NCI-H82 treated with DMSO at 0.1 percent for 48 hours (cell line): ENCODE measurements at regions not wholly inside any gene's neighbourhood (a gene's known extent, or its start where the extent isn't known, plus 50 kb on each side); places are given as distances from the start of the nearest gene placed in this dataset.

ENCODE experiments used
- DNase-seq: peaks from one replicate; lab custom pipeline; 2025; ENCODE audit not compliant: unreplicated experiment; lab: John Stamatoyannopoulos, UW

DNA sequence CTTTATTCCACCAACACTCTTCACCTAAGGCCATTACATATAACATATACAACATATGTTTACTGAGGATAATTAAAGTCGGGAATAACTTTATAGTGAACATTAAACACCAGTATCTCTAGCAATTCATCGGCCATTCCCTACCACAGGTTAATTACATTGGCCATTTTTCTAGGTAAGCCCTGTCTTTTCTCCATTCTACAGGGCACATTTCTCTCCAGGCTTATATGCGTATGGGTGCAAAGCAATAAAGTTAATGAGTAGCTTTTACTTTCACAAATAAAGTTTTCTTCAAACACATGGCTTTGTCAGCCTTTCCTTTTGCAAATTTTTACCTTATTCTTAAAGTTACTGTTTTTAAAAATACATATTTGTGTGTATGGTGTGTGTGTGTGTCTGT lies 111.9 kb upstream of the IQCM start:
- DNase-seq: no peak

DNA sequence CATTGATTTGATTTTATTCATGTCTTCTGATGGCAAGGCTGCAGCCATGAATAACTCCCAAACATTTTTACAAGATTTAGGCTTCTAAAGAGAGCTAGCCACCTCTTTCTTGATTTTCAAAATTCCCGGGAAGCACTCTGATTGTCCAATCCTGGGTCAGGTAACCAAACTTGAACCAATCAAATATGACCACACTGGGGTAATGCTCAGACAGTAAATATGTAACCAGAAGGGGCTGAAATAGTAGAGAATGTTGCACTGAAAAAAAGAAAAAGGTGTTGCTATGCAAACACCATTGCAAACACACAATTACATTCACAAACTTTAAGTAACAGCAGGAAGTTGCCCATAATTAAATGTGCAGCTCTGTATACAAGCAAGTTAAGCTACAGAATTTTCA lies 112.9 kb upstream of the IQCM start:
- DNase-seq: no peak

DNA sequence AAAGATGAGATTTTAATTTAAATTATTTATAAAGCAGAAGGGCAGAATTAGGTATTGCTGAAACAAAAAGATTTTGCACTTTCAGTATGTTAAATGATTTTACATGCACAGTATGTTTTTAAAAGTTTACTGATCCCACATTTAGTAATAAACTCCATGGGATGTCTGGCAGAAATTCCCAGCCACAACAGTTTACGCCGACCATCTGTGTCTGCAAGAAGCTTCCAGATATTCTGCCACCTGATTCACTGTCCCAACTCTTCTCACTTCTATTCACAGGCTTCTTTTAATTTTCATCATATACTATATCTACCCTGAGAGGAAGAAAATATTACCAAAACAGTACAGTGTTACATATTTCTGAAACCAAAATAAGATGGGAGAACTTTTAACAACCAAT lies 115.8 kb upstream of the IQCM start:
- DNase-seq: no peak

DNA sequence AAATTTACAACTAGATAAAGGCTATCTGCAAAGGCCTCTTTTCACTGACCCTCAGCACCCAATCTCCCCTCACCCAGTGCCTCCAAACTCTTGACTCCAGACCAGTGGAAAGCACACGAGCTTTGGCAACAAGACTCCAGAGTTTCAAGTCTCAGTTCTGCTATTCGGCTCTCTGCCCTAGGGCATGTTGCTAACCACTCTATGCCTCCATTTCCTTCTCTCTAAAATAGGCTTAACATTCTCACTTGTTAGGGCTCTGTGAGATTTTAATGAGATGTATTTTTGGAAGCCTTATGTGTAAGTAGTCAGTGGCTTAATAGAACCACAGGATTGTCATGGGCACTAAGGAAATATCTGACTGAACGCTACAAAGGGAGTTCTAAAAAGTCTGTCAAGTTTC lies 116.5 kb upstream of the IQCM start:
- DNase-seq: no peak

DNA sequence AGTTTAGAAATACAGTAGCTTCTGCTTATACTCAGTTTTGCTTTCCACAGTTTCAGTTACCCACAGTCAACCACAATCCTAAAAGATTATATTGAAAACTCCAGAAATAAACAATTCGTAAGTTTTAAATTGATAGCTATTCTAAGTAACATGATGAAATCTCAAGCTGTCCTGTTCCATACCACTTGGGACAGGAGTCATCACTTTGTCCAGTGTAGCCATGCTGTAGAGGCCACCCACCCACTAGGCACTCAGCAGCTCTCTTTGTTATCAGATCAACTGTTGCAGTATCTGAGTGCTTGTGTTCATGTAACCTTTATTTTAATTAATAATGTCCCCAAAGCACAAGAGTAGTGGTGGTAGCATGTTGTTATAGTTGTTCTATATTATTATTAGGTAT lies 117.5 kb upstream of the IQCM start:
- DNase-seq: no peak

DNA sequence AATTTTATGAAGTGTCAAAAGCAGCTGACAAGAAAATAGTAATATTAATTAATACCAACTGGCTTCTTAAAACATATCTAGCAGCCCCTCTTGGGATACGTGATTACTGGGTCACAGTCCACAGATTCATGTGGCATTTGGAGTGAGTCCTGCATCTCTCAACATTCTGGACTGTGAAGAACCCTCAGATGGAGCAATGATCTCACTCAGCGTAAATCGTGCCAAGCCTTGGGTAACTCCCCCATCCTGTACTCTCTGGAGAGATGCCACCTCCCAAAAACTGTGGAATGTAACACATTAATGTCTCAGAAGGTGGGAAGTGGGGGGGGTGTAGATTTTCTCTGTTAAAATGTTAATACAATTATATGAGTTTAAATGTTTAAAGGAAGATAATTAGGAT lies 118.2 kb upstream of the IQCM start:
- no peak for DNase-seq

DNA sequence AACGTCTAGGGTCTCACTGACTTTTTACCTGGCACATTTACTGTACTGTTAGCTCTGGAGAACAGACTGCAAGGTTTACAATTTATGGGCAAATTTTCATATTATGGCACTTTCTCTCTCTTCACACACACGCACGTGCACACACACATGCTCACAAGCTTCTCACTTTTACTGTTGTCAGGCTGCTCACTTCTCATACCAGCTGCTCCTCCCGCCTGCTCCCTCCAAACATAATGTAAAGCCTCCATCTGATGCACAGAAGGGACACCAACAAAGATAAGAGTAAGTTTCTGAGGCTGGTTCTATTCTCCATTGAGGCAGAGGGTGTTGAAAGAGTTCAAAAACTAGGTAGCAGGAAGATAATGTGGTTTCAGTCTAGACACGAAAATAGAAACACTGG lies 128.9 kb upstream of the DCLK2 start:
- no peak for DNase-seq

DNA sequence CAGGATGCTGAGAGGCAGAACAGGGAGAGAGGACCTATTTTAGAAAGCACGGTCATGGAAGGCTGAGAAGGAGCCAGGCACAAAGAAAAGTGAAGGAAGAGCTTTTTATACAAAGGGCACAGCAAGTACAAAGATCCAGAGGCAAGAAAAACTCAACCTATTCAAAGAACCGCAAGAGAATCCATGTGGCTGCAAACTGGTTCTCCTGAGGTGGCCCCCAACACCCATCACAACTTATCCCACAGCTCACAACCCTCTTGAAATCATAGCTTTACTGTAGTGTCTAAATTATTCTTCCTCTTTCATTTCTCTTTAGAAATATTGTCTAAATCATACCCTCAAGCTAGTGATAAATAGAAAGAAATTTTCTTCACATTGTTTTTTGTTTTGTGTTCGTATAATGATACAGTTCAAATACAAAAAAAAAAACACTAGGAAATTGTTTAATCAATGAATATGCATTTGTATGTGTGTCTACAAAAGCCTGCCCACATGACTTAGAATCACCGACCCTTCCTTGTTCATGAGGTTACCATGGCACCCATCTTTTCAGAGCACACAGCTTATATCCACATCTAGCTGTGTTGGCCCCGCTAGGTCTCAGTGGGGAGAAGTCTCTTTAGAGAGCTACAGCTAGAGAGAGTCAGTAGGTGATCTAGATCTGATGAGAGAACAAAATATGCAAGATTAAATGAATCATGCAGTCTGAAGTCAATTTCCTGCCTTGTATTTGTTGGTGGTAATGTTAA lies 126.9 kb upstream of the DCLK2 start:
- no peak for DNase-seq

DNA sequence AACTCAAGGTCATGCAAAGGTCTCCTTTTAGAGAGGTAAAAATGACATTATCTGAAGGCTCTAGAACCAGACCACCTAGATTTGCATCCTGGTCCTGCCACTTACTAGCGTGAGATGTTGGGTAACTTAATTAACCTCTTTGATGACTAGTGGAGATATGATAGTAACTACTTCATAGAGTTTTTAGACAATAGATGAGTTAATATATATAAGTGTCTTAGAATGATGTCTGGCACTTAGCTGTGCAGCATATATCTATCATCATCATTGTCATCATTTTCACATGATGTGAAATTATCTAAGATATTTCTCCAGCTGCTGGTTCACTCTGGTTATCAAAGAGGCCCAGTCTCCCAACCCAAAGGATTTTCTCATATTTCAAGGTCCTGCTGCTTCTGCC lies 126.1 kb upstream of the DCLK2 start:
- DNase-seq: no peak

DNA sequence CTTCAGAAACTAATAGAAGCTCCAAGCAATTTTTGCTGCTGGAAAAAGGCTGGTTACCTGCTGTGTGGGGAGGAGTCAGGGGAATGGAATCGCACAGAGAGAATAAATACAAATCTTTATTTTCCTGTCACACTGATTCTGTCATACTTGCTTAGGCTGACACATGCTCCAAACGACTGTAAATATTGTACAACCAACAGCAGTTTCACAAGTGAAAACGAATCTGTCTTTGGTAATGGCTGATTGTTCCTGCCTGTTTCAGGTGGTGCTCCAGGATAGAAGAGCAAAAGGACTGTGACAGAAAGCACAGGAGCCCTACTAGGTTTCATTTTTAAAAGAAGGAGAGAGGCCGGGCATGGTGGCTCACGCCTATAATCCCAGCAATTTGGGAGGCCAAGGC lies 125.5 kb upstream of the DCLK2 start:
- DNase-seq: no peak

DNA sequence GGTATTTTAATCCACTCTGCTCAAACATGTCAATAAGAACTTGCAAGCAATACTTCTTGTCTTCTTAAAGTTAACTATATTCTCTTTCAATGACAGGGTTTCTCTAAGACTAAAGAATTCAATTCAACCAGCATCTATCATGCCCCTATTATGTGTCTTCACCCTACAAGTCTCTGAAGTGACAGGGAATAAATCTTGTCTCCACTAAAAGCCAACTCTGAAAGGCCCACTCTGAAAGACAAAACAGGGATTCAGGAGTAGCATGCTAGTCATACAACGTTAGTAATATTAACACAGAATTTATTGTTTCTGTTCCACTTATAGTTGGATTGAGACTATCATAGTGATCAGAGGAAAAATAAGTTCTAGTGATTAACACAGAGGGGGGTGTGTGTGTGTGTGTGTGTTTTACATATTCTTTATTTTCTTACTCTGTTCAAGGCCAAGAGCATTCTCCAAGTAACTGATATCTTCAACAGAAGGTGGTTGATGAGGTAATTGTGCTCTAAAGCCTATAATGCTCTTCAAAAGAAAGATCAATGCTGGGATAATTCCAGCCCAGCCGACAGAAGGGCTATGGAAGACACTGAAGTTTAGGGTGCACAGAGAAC lies 122.4 kb upstream of the DCLK2 start:
- DNase-seq: no peak

DNA sequence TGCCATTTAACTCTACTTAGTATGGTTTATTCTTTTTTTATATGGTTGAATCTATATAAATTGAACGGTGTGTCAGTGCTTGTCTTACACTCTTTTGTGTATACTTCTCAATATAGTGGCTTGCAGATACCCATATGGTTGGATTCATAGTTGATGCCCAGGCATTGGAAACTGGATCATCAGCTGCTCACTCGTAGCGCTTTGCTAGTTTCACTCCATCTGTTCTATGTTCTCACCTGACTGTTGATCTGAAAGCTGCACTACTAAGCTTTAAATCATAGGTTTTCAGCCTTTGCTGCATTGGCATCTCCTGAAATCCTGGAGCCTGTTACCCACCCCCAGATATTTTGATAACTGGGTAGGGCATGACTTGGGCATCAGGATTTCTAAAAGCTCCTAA lies 121.6 kb upstream of the DCLK2 start:
- DNase-seq: no peak

DNA sequence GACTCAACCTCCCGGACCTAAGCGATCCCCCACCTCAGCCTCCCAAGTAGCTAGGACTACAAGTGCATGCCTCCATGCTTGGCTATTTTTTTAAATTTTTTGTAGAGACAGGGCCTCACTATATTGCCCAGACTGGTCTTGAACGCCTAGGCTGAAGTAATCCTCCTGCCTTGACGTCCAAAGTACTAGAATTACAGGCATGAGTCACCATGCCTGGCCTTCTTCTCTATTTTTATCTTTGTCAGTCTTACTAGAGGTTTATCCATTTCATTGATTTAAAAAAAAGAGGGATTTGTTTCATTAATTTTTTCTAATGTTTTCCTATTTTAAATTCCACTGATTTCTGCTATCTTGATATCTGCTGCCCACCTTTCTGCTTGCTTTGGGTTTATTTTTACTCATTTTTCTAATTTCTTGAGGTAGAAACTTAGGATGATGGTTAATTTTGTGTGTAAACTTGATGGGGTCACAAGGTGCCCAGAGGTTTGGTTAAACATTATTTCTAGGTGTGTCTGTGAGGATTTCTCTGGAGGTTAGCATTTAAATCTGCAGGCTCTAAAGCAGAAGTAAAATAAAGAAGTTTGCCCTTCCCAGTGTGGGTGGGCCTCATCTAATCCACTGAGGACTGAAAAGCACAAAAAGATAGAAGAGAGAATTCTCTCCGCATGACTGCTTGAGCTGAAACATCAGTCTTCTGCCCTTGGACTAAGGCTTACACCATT lies 116.2 kb upstream of the DCLK2 start:
- no peak for DNase-seq

DNA sequence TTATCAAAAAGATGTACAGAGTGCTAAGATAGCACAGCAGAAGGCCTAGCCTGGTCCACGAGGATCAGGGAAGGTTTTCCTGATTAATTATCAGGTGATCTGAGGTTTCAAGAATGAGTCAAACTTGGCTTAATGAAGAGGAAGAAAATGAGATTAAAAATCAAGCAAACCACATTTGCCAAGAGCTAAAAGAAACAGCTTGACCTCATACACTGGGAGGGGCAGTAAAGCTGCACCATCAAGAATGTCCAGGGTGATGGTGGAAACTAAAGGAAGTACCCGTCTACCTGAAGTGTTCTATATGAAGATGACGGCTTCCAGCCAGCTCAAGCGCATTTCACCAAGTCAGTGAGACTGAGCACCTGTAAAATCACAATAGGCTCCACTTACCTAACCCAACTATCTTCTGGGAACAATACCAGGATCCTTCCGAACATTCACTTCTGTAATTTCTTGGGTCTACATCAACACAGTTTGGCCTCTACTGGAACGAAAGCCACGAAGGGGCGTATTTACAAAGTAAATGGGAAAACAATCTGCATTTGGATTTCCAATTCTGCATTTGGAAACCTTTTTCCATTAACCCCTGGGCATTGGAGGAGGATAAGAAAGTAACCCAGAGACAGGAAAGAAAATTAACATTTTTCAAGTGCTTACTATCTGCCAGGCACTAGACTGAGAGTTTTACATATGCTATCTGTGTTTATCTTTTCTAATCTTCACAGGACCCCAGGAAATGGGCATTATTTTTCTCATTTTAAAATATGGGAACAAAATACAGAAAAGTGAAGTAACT lies 114.0 kb upstream of the DCLK2 start:
- no peak for DNase-seq

DNA sequence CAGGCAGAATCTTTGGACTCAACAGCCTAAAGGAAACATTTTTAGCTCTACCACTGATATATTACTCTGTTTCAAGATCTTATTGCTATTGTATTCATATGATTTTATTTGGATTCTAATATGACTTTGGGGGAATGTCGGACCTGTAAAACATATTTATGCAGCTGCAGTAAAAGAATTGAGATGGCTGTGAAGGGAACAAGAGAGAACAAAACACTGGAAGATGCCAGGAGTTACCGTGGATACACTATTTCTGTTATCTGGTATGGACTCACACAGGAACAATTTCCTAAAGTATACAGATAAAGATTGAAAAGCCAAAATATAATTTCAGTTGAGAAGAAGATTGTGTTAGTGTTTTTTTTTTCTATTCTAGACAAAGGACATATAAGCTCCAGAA lies 113.0 kb upstream of the DCLK2 start:
- no peak for DNase-seq

DNA sequence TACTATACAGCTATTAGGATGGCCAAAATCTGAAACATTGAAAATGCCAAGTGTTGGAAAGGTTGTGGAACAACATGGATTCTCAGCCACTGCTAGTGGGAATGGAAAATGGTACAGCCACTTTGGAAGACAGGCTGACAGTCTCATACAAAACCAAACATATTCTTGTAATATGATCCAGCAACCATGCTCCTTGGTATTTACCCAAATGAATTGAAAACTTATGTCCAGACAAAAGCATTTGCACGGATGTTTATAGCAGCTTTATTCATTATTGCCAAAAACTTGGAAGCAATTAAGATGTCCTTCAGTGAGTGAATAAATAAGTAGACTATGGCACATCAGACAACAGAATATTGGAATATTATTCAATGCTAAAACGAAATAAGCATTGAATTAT lies 105.8 kb upstream of the DCLK2 start:
- no peak for DNase-seq

DNA sequence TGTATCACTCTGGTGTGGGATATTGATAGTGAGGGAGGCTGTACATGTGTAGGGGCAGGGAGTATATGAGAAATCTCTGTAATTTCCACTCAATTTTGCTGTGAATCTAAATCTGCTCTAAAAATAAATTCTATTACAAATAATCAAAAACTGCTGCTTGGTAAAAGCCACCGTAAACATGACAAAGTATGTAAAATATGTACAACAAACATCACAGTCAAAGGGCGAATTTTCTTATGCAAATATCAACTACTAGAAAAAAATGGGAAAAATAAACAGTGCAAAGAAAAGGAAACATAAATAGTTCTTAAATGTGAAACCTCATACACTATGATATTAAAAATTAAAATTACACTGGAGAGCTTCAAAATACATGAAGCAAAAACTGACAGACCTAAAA lies 105.1 kb upstream of the DCLK2 start:
- no peak for DNase-seq

DNA sequence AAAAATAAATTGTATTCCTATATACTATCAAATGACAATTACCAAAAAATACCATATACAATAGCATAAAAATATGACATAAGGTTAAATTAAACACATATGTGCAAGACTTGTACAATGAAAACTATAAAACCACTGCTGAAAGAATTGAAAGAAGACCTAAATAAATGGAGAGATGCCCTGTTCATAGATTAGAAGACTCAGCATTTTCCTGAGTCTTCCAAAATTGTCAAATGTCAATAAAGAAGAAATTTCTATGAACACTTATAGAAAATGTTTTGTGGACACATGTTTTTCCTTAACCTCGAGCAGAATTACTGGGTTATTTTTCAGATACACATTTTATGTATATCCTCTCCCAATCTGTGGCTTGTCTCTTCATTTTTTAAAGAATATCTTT lies 103.1 kb upstream of the DCLK2 start:
- DNase-seq: no peak

DNA sequence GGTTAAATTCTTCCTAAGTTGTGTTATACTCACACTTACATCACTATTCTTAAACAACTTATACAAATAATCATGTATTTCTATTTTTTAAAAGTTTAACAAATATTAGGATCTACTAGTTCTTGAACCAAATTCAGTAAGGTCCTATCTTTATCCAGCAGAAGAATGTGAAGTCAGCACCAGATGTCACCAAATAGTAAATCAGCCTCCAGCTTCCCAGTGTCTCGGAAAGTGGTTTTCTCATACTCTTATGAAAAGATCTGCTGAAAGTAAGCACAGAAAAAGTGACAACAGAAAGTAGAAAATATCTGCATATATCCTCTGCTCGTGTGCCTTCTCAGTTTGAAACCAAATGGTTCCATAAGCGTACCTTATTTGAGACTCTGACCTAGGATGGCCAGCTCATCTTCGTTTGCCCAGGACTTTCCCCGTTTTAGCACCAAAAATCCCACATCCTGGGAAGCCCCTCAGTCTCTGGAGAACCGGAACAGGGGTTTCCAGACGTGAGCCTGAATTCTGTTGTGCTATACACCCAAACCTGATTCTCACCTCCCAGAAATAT lies 98.0 kb upstream of the DCLK2 start:
- DNase-seq: no peak

DNA sequence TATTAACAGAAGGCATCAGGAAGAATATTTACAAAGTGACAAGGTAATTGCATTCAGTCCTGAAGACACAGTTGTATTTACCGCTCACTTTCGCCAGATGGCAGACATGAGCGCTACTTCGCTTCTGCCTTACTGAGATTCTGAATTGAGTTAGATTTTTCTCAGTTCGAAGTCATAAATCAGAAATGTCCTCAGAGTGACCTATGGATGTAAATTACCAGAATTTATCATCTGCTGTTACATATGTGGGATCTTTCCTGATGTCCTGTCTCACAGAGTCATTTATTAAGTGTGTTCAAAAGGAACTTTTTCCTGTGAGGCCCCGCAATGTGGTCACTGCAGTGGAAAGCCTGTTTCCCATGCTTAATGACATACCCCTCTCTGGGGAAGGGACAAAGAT lies 97.3 kb upstream of the DCLK2 start:
- DNase-seq: peak; percentile 5

DNA sequence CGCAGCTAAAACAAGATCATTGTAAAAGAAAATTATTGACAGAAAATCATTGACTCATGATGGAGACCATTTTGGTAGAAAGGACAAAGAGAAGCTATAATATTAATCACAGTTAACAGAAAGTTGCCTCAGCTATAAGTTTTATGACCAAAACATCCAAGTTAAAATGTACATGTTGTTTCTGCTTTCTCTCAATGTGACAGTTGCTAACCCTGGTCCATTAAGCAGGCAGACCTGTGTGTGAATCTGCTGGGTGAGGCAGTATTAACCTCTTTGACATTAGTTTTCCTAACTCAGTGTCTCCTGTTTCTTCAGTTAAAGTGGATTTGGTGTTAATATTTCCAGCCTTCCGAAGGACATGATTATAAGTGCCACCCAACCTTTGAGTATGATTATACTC lies 94.8 kb upstream of the DCLK2 start:
- no peak for DNase-seq
